ENCODE measurements at regions not wholly inside any gene's neighbourhood (a gene's known extent, or its start where the extent isn't known, plus 50 kb on each side); places are given as distances from the start of the nearest gene placed in this dataset.

GRCh38 chr6:4593951-4594350 lies 182.3 kb upstream of the CDYL start:
- no peak for TF ChIP-seq POLR2A (IDR thresholded peaks at IDR 0.05)
- TF ChIP-seq, protein P1, sequence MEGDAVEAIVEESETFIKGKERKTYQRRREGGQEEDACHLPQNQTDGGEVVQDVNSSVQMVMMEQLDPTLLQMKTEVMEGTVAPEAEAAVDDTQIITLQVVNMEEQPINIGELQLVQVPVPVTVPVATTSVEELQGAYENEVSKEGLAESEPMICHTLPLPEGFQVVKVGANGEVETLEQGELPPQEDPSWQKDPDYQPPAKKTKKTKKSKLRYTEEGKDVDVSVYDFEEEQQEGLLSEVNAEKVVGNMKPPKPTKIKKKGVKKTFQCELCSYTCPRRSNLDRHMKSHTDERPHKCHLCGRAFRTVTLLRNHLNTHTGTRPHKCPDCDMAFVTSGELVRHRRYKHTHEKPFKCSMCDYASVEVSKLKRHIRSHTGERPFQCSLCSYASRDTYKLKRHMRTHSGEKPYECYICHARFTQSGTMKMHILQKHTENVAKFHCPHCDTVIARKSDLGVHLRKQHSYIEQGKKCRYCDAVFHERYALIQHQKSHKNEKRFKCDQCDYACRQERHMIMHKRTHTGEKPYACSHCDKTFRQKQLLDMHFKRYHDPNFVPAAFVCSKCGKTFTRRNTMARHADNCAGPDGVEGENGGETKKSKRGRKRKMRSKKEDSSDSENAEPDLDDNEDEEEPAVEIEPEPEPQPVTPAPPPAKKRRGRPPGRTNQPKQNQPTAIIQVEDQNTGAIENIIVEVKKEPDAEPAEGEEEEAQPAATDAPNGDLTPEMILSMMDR (IDR thresholded peaks at IDR 0.05), result no peak

All from sigmoid colon (tissue), 3 donors.